HL-60 (cell line): ENCODE measurements at regions not wholly inside any gene's neighbourhood (a gene's known extent, or its start where the extent isn't known, plus 50 kb on each side); places are given as distances from the start of the nearest gene placed in this dataset.

Source experiments
- DNase-seq, 2 experiments: peaks; one replicate each; pipeline ENCODE4 v3.0.0-alpha.2; 2010 to 2020; ENCODE audit warnings: low read depth in 1 of 2, low spot score in 1 of 2
- H3K27ac ChIP-seq: fragments of 250-450 bp; sonication (Bioruptor Pico); replicated peaks from 2 replicates; pipeline ENCODE4 v1.5.1; 2020; ENCODE audit warnings: mild to moderate bottlenecking, moderate library complexity
- H3K27me3 ChIP-seq: fragments of 250-450 bp; sonication (Bioruptor Pico); 2 replicates; pipeline ENCODE4 v1.5.1; 2021; ENCODE audit warnings: mild to moderate bottlenecking, moderate library complexity; ENCODE audit not compliant: insufficient read depth, poor library complexity, severe bottlenecking
- H3K4me3 ChIP-seq: replicated peaks from 2 replicates; pipeline ENCODE4 v1.5.1; 2011; ENCODE audit warnings: mild to moderate bottlenecking, control low read depth, low read length; ENCODE audit not compliant: insufficient read depth
- CTCF ChIP-seq: IDR thresholded peaks from one replicate; pipeline ENCODE4 v1.5.1; 2011; ENCODE audit warnings: low read length, control low read depth, inconsistent platforms; ENCODE audit not compliant: insufficient read depth
- GABPA ChIP-seq: IDR thresholded peaks from 2 replicates; pipeline ENCODE4 v1.6.1; 2012; ENCODE audit warnings: low read depth
- POLR2AphosphoS5 ChIP-seq: IDR thresholded peaks from 2 replicates; pipeline ENCODE4 v1.6.1; 2012; ENCODE audit warnings: low read depth
- REST ChIP-seq: IDR thresholded peaks from 2 replicates; pipeline ENCODE4 v1.6.1; 2012; ENCODE audit warnings: low read depth; ENCODE audit not compliant: insufficient replicate concordance
- SPI1 ChIP-seq: IDR thresholded peaks from 2 replicates; pipeline ENCODE4 v1.6.1; 2012; ENCODE audit warnings: low read depth, mild to moderate bottlenecking, borderline replicate concordance

- no peaks in the 10 kb centered on the region for H3K27me3 ChIP-seq
- TF ChIP-seq SPI1 = no peak
- TF ChIP-seq GABPA = no peak
- TF ChIP-seq REST = no peak
- no peak for TF ChIP-seq POLR2AphosphoS5
- no peak for TF ChIP-seq CTCF
- no peak overlapping the region for H3K27ac ChIP-seq
- no peak for DNase-seq
- H3K4me3 ChIP-seq = no peak overlapping the region
Observed at GRCh38 chr4:159013692-159014091, 89.2 kb upstream of the RAPGEF2 start.

- H3K27me3 ChIP-seq = no peaks in the 10 kb centered on the region
- TF ChIP-seq SPI1 (no peak), GABPA (no peak), REST (no peak), CTCF (no peak)
- DNase-seq = no peak
- H3K27ac ChIP-seq = no peak overlapping the region
- no peak overlapping the region for H3K4me3 ChIP-seq
Observed at GRCh38 chr4:159014859-159015258, 88.0 kb upstream of the RAPGEF2 start.

- Histone ChIP-seq H3K4me3 (no peak overlapping the region), H3K27ac (no peak overlapping the region), H3K27me3 (no peaks in the 10 kb centered on the region)
- no peak for DNase-seq
- TF ChIP-seq REST (no peak), CTCF (no peak), POLR2AphosphoS5 (no peak), SPI1 (no peak), GABPA (no peak)
Observed at GRCh38 chr4:159015841-159016240, 87.0 kb upstream of the RAPGEF2 start.
